Suprapubic skin (tissue), 4 donors: ENCODE measurements at regions not wholly inside any gene's neighbourhood (a gene's known extent, or its start where the extent isn't known, plus 50 kb on each side); places are given as distances from the start of the nearest gene placed in this dataset.

Experiments
- CTCF ChIP-seq, 2 donors: fragments of 200-600 bp in 1 of 2; fragments of 450-650 bp in 1 of 2; sonication (generic) in 1 of 2; IDR thresholded peaks; one replicate each; pipeline ENCODE4 v1.5.1; 2016 to 2019; ENCODE audit warnings: antibody characterized with exemption in 2 of 2, mild to moderate bottlenecking in 1 of 2, moderate library complexity in 1 of 2
- EP300 ChIP-seq: sonication (generic); formaldehyde crosslinking; IDR thresholded peaks from one replicate; pipeline ENCODE4 v1.6.1; 2017; ENCODE audit warnings: antibody characterized with exemption
- POLR2A ChIP-seq, 2 donors: fragments of 450-650 bp; IDR thresholded peaks; one replicate each; pipeline ENCODE4 v1.6.1; 2017; ENCODE audit warnings: antibody characterized with exemption in 2 of 2, mild to moderate bottlenecking in 2 of 2, moderate library complexity in 2 of 2
- POLR2AphosphoS5 ChIP-seq, 3 donors: sonication (generic); formaldehyde crosslinking; IDR thresholded peaks; one replicate each; pipeline ENCODE4 v1.6.1; 2017; ENCODE audit warnings: antibody characterized with exemption in 3 of 3

DNA sequence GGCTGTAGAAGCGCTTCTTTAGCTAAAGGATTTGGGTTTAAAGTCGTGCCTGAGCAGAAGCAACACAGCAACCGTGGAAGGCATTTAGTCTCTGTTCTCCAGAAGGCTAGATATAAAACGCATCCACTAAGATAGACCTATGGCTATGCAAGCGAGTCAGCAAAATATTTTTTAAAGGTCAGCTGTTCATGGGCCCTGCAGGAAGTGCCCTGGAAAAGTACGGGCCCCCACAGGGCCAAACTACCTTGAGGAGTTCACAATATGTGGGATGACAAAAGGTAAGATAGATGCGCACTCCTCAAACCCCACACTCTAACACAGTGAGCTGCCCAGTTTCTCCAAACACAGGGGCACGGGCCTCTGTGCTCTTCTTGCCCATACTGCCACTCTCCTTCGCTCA lies 261.6 kb downstream of the VPS13C start:
- TF ChIP-seq EP300 (no peak), CTCF (IDR thresholded peaks at IDR 0.05) (no peak), POLR2A (IDR thresholded peaks at IDR 0.05) (no peak), POLR2AphosphoS5 (IDR thresholded peaks at IDR 0.05) (no peak)
